ENCODE measurements at regions not wholly inside any gene's neighbourhood (a gene's known extent, or its start where the extent isn't known, plus 50 kb on each side); places are given as distances from the start of the nearest gene placed in this dataset.

- no peak overlapping the region for H2AFZ ChIP-seq (ENCODE audit: control insufficient read depth, low read length)
- H3K9me3 ChIP-seq (ENCODE audit: control insufficient read depth, low read depth, low read length), result no peaks in the 10 kb centered on the region
- H3K9me1 ChIP-seq (ENCODE audit: control insufficient read depth, extremely low read depth, insufficient read depth, low read length), result no peaks in the 10 kb centered on the region
- no peaks in the 10 kb centered on the region for H3K79me2 ChIP-seq (ENCODE audit: control insufficient read depth, insufficient read depth, low read length)
- H3K4me1 ChIP-seq (ENCODE audit: control insufficient read depth, extremely low read depth, insufficient read depth, low read length), result no peaks in the 10 kb centered on the region
- no peak overlapping the region for H3K27ac ChIP-seq (ENCODE audit: control insufficient read depth, insufficient read depth, low read length)
- dilution Hi-C loops (cut with MboI; ENCODE audit: extremely low pct_ligation_motif_present, low sequenced_read_pairs), result no loop called here
- FAIRE-seq, result no peak
- no peaks in the 10 kb centered on the region for H3K27me3 ChIP-seq (ENCODE audit: control insufficient read depth, extremely low read depth, insufficient read depth, low read length)
- no peak overlapping the region for H3K9ac ChIP-seq (ENCODE audit: control insufficient read depth, extremely low read depth, insufficient read depth, low read length)
- no peak overlapping the region for H3K4me3 ChIP-seq (ENCODE audit: control insufficient read depth in 2 of 3, extremely low read depth in 1 of 3, insufficient read depth in 2 of 3, low read depth in 1 of 3, low read length in 3 of 3)
- H3K36me3 ChIP-seq (ENCODE audit: control insufficient read depth in 2 of 2, extremely low read depth in 1 of 2, insufficient read depth in 2 of 2, low read length in 2 of 2), result no peaks in the 10 kb centered on the region
- no peaks in the 10 kb centered on the region for H4K20me1 ChIP-seq (ENCODE audit: control insufficient read depth, extremely low read depth, insufficient read depth, low read length)
- TF ChIP-seq, protein P1, sequence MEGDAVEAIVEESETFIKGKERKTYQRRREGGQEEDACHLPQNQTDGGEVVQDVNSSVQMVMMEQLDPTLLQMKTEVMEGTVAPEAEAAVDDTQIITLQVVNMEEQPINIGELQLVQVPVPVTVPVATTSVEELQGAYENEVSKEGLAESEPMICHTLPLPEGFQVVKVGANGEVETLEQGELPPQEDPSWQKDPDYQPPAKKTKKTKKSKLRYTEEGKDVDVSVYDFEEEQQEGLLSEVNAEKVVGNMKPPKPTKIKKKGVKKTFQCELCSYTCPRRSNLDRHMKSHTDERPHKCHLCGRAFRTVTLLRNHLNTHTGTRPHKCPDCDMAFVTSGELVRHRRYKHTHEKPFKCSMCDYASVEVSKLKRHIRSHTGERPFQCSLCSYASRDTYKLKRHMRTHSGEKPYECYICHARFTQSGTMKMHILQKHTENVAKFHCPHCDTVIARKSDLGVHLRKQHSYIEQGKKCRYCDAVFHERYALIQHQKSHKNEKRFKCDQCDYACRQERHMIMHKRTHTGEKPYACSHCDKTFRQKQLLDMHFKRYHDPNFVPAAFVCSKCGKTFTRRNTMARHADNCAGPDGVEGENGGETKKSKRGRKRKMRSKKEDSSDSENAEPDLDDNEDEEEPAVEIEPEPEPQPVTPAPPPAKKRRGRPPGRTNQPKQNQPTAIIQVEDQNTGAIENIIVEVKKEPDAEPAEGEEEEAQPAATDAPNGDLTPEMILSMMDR (optimal IDR thresholded peaks at IDR 0.05 in 1 of 3, IDR thresholded peaks at IDR 0.05 in 1 of 3, conservative IDR thresholded peaks at IDR 0.05 in 1 of 3; ENCODE audit: extremely low read depth in 1 of 3, insufficient read depth in 2 of 3, low read length in 3 of 3), result no peak
- no peak for TF ChIP-seq EZH2 (IDR thresholded peaks at IDR 0.05; ENCODE audit: low read length)
- no peak for DNase-seq (ENCODE audit: low read depth, low spot score)
- no peak overlapping the region for H3K4me2 ChIP-seq (ENCODE audit: control insufficient read depth, extremely low read depth, insufficient read depth, low read depth, low read length)
Observed at GRCh38 chr4:129708784-129709183, 612.8 kb downstream of the C4orf33 start.

DNA sequence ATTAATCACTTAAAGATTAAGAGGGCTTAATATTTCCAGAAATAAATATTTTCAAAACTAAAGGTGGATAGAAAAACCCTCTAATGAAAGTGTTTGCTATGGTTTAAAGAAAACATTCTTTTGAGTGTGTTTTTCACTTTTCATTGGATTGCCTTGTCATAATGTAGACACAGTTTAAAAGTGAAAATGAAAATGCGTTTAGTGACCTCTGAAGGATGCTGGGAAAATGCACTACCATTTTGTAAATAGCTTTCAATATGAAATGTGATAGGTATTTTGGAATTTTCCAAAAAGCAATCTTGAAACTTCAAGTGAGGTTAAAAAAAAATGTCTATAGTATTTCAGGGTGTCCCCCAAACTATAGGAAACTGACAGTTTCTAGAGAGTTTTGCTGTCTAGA is 642.2 kb downstream of the C4orf33 start:
- Histone ChIP-seq H3K79me2 (ENCODE audit: control insufficient read depth, insufficient read depth, low read length) (no peaks in the 10 kb centered on the region), H3K4me1 (ENCODE audit: control insufficient read depth, extremely low read depth, insufficient read depth, low read length) (no peaks in the 10 kb centered on the region), H3K4me3 (ENCODE audit: control insufficient read depth in 2 of 3, extremely low read depth in 1 of 3, insufficient read depth in 2 of 3, low read depth in 1 of 3, low read length in 3 of 3) (no peak overlapping the region), H3K27me3 (ENCODE audit: control insufficient read depth, extremely low read depth, insufficient read depth, low read length) (no peaks in the 10 kb centered on the region), H4K20me1 (ENCODE audit: control insufficient read depth, extremely low read depth, insufficient read depth, low read length) (no peaks in the 10 kb centered on the region), H3K4me2 (ENCODE audit: control insufficient read depth, extremely low read depth, insufficient read depth, low read depth, low read length) (no peak overlapping the region), H3K9me1 (ENCODE audit: control insufficient read depth, extremely low read depth, insufficient read depth, low read length) (no peaks in the 10 kb centered on the region), H3K9ac (ENCODE audit: control insufficient read depth, extremely low read depth, insufficient read depth, low read length) (no peak overlapping the region), H3K9me3 (ENCODE audit: control insufficient read depth, low read depth, low read length) (no peaks in the 10 kb centered on the region), H3K27ac (ENCODE audit: control insufficient read depth, insufficient read depth, low read length) (no peak overlapping the region), H2AFZ (ENCODE audit: control insufficient read depth, low read length) (no peak overlapping the region), H3K36me3 (ENCODE audit: control insufficient read depth in 2 of 2, extremely low read depth in 1 of 2, insufficient read depth in 2 of 2, low read length in 2 of 2) (no peaks in the 10 kb centered on the region)
- DNase-seq (ENCODE audit: low read depth, low spot score) (no peak), FAIRE-seq (no peak)
- TF ChIP-seq, protein P1 (optimal IDR thresholded peaks at IDR 0.05 in 1 of 3, IDR thresholded peaks at IDR 0.05 in 1 of 3, conservative IDR thresholded peaks at IDR 0.05 in 1 of 3; ENCODE audit: extremely low read depth in 1 of 3, insufficient read depth in 2 of 3, low read length in 3 of 3), result no peak
- TF ChIP-seq EZH2 (IDR thresholded peaks at IDR 0.05; ENCODE audit: low read length), result no peak
- dilution Hi-C loops (cut with MboI; ENCODE audit: extremely low pct_ligation_motif_present, low sequenced_read_pairs), result no loop called here
